Calu3 (cell line): ENCODE measurements at regions not wholly inside any gene's neighbourhood (a gene's known extent, or its start where the extent isn't known, plus 50 kb on each side); places are given as distances from the start of the nearest gene placed in this dataset.

ENCODE experiments used
- BruUV-seq: library from RNA; stranded (reverse); fragments of 400-500 nt; replicated peaks from 2 replicates; lab custom pipeline; 2021; lab: Mats Ljungman, UMichigan
- CTCF ChIA-PET: fragments of 300-600 bp; sonication (Branson Sonifier 250); formaldehyde crosslinking; loops from one replicate; lab custom pipeline; 2022; ENCODE audit warnings: antibody characterized with exemption; lab: Charles Lee
- DNase-seq: peaks from one replicate; pipeline ENCODE4 v3.0.0; 2022
- H3K27ac Mint-ChIP-seq: one replicate; pipeline ENCODE4 v1.8.0; 2022; ENCODE audit warnings: mixed read lengths; ENCODE audit not compliant: unreplicated experiment
- H3K27me3 Mint-ChIP-seq: one replicate; pipeline ENCODE4 v1.8.0; 2022; ENCODE audit warnings: mixed read lengths; ENCODE audit not compliant: unreplicated experiment
- H3K36me3 Mint-ChIP-seq: one replicate; pipeline ENCODE4 v1.8.0; 2022; ENCODE audit warnings: mild to moderate bottlenecking, moderate library complexity, mixed read lengths; ENCODE audit not compliant: insufficient read depth, unreplicated experiment
- H3K4me1 Mint-ChIP-seq: one replicate; pipeline ENCODE4 v1.8.0; 2022; ENCODE audit warnings: mild to moderate bottlenecking, low read depth, mixed read lengths; ENCODE audit not compliant: unreplicated experiment
- H3K4me3 Mint-ChIP-seq: one replicate; pipeline ENCODE4 v1.8.0; 2022; ENCODE audit warnings: mild to moderate bottlenecking, low read depth, moderate library complexity, mixed read lengths; ENCODE audit not compliant: unreplicated experiment
- H3K9me3 Mint-ChIP-seq: one replicate; pipeline ENCODE4 v1.8.0; 2022; ENCODE audit warnings: low read depth, mixed read lengths; ENCODE audit not compliant: unreplicated experiment
- CTCF ChIP-seq: fragments of 200-600 bp; IDR thresholded peaks from one replicate; pipeline ENCODE4 v1.8.0; 2022; ENCODE audit warnings: antibody characterized with exemption; ENCODE audit not compliant: unreplicated experiment
- intact Hi-C: fragments of 100-400 bp; cut with micrococcal nuclease; formaldehyde crosslinking; loops from one replicate; pipeline ENCODE4 v1.10.0; 2022; ENCODE audit not compliant: unreplicated experiment

GRCh38 chr10:113992471-113993011 lies 51.1 kb upstream of the ADRB1 start:
- peaks cover 19% of the 10 kb centered on the region for H3K27me3 Mint-ChIP-seq
- intact Hi-C loops, result no loop called here
- TF ChIP-seq CTCF, result no peak
- no TSS peak for BruUV-seq
- peaks cover 7% of the 10 kb centered on the region for H3K4me1 Mint-ChIP-seq
- no peaks in the 10 kb centered on the region for H3K9me3 Mint-ChIP-seq
- no peak overlapping the region for H3K27ac Mint-ChIP-seq
- no peak for DNase-seq
- no peaks in the 10 kb centered on the region for H3K36me3 Mint-ChIP-seq
- CTCF ChIA-PET, result no interaction called here
- no peak overlapping the region for H3K4me3 Mint-ChIP-seq

- Mint-ChIP-seq H3K9me3 (no peaks in the 10 kb centered on the region), H3K4me3 (no peak overlapping the region), H3K4me1 (no peaks in the 10 kb centered on the region), H3K27ac (no peak overlapping the region), H3K27me3 (peaks cover 19% of the 10 kb centered on the region), H3K36me3 (no peaks in the 10 kb centered on the region)
- DNase-seq, result no peak
- CTCF ChIA-PET, result no interaction called here
- no peak for TF ChIP-seq CTCF
- intact Hi-C loops, result no loop called here
- BruUV-seq, result no TSS peak
Observed at GRCh38 chr10:113993489-113993991, 50.1 kb upstream of the ADRB1 start.
